SK-N-SH treated with all-trans-retinoic acid at 6 μM for 48 hours (cell line): ENCODE measurements at regions not wholly inside any gene's neighbourhood (a gene's known extent, or its start where the extent isn't known, plus 50 kb on each side); places are given as distances from the start of the nearest gene placed in this dataset.

Experiments
- ATAC-seq: fragments of 200-7000 bp; cut with Tn5 transposase; 3 replicates; pipeline ENCODE4 v1.9.1; 2020; ENCODE audit warnings: mild to moderate bottlenecking, moderate library complexity
- BACH2 ChIP-seq: fragments of 250-450 bp; sonication (Bioruptor Pico); IDR thresholded peaks from 2 replicates; pipeline ENCODE4 v1.9.0; 2021; ENCODE audit warnings: mild to moderate bottlenecking, borderline replicate concordance
- CSDC2 ChIP-seq: fragments of 250-450 bp; sonication (Bioruptor Pico); IDR thresholded peaks from 2 replicates; pipeline ENCODE4 v1.5.0; 2020; ENCODE audit warnings: mild to moderate bottlenecking, moderate library complexity
- ESRRG ChIP-seq: fragments of 250-450 bp; sonication (Bioruptor Pico); IDR thresholded peaks from 2 replicates; pipeline ENCODE4 v1.6.1; 2021; ENCODE audit warnings: mild to moderate bottlenecking
- GLIS3 ChIP-seq: fragments of 250-450 bp; sonication (Bioruptor Pico); IDR thresholded peaks from 2 replicates; pipeline ENCODE4 v1.5.0; 2020; ENCODE audit warnings: mild to moderate bottlenecking, moderate library complexity
- ISL1 ChIP-seq: fragments of 250-450 bp; sonication (Bioruptor Pico); IDR thresholded peaks from 2 replicates; pipeline ENCODE4 v2.1.2; 2022; ENCODE audit warnings: mild to moderate bottlenecking, moderate library complexity
- OSR1 ChIP-seq: fragments of 250-450 bp; sonication (Bioruptor Pico); IDR thresholded peaks from 2 replicates; pipeline ENCODE4 v1.8.0; 2022; ENCODE audit warnings: moderate library complexity, mild to moderate bottlenecking, inconsistent platforms
- PPARA ChIP-seq: fragments of 250-450 bp; sonication (Bioruptor Pico); IDR thresholded peaks from 2 replicates; pipeline ENCODE4 v1.5.0; 2020; ENCODE audit warnings: mild to moderate bottlenecking, borderline replicate concordance
- RARB ChIP-seq: fragments of 250-450 bp; sonication (Bioruptor Pico); IDR thresholded peaks from 2 replicates; pipeline ENCODE4 v1.8.0; 2021; ENCODE audit warnings: mild to moderate bottlenecking, moderate library complexity
- SNAI2 ChIP-seq: fragments of 250-450 bp; sonication (Bioruptor Pico); IDR thresholded peaks from 2 replicates; pipeline ENCODE4 v1.5.0; 2020; ENCODE audit warnings: mild to moderate bottlenecking, moderate library complexity
- TCF4 ChIP-seq: fragments of 250-450 bp; sonication (Bioruptor Pico); IDR thresholded peaks from 2 replicates; pipeline ENCODE4 v1.8.0; 2021; ENCODE audit warnings: mild to moderate bottlenecking, moderate library complexity, borderline replicate concordance
- TOX ChIP-seq: fragments of 250-450 bp; sonication (Bioruptor Pico); IDR thresholded peaks from 2 replicates; pipeline ENCODE4 v1.8.0; 2021; ENCODE audit warnings: mild to moderate bottlenecking, moderate library complexity, borderline replicate concordance
- ZC3H10 ChIP-seq: fragments of 250-450 bp; sonication (Bioruptor Pico); IDR thresholded peaks from 2 replicates; pipeline ENCODE4 v1.5.1; 2021; ENCODE audit warnings: mild to moderate bottlenecking, moderate library complexity
- ZFP3 ChIP-seq: fragments of 250-450 bp; sonication (Bioruptor Pico); IDR thresholded peaks from 2 replicates; pipeline ENCODE4 v1.5.0; 2020; ENCODE audit warnings: mild to moderate bottlenecking, moderate library complexity
- ZFP30 ChIP-seq: fragments of 450-650 bp; formaldehyde crosslinking; IDR thresholded peaks from 2 replicates; pipeline ENCODE4 v1.5.0; 2022; ENCODE audit warnings: mild to moderate bottlenecking, moderate library complexity
- ZNF565 ChIP-seq: fragments of 450-650 bp; formaldehyde crosslinking; conservative IDR thresholded peaks from 2 replicates; pipeline ENCODE4 v1.5.0; 2020; ENCODE audit warnings: low read depth, mild to moderate bottlenecking, moderate library complexity
- ZNF70 ChIP-seq: fragments of 450-650 bp; formaldehyde crosslinking; IDR thresholded peaks from 2 replicates; pipeline ENCODE4 v1.5.0; 2020; ENCODE audit warnings: mild to moderate bottlenecking, moderate library complexity
- ZNF8 ChIP-seq: fragments of 450-650 bp; formaldehyde crosslinking; IDR thresholded peaks from 2 replicates; pipeline ENCODE4 v1.5.0; 2020; ENCODE audit warnings: mild to moderate bottlenecking, moderate library complexity
- TF ChIP-seq, protein P1 (sequence below): fragments of 250-450 bp; sonication (Bioruptor Pico); IDR thresholded peaks from 2 replicates; pipeline ENCODE4 v1.5.1; 2020; ENCODE audit warnings: low read depth, mild to moderate bottlenecking, moderate library complexity
- TF ChIP-seq, protein P2 (sequence below): fragments of 250-450 bp; sonication (Bioruptor Pico); IDR thresholded peaks from 2 replicates; pipeline ENCODE4 v1.8.0; 2021; ENCODE audit warnings: low read depth, mild to moderate bottlenecking, moderate library complexity, borderline replicate concordance
- TF ChIP-seq, protein P3 (sequence below): fragments of 250-450 bp; sonication (Bioruptor Pico); IDR thresholded peaks from 2 replicates; pipeline ENCODE4 v1.5.0; 2020; ENCODE audit warnings: mild to moderate bottlenecking, moderate library complexity
- TF ChIP-seq, protein P4 (sequence below): fragments of 250-450 bp; sonication (Bioruptor Pico); IDR thresholded peaks from 2 replicates; pipeline ENCODE4 v1.8.0; 2020; ENCODE audit warnings: mild to moderate bottlenecking, moderate library complexity, borderline replicate concordance

DNA sequence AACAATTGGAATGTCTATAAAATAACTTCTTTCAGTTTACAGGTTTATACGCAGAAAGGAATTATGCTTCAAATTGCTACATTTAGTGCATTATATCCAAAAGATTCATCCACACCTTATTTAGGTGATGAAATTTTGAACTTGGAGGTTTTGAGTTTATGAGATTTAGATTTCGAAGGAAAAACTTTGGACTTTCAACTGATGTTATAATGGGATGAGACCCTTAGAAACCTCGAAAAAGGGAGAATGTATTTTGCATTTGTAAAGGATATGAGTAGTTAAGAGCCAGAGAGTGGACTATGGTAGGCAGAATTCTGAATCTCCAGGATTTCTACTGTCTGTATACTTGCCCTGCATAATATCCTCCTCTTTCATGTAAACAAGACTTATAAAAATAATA, 851.6 kb upstream of the MGAT4C start:
- TF ChIP-seq, protein P1, sequence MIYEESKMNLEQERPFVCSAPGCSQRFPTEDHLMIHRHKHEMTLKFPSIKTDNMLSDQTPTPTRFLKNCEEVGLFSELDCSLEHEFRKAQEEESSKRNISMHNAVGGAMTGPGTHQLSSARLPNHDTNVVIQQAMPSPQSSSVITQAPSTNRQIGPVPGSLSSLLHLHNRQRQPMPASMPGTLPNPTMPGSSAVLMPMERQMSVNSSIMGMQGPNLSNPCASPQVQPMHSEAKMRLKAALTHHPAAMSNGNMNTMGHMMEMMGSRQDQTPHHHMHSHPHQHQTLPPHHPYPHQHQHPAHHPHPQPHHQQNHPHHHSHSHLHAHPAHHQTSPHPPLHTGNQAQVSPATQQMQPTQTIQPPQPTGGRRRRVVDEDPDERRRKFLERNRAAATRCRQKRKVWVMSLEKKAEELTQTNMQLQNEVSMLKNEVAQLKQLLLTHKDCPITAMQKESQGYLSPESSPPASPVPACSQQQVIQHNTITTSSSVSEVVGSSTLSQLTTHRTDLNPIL (CRISPR knock-in tag) = no peak
- TF ChIP-seq, protein P2, sequence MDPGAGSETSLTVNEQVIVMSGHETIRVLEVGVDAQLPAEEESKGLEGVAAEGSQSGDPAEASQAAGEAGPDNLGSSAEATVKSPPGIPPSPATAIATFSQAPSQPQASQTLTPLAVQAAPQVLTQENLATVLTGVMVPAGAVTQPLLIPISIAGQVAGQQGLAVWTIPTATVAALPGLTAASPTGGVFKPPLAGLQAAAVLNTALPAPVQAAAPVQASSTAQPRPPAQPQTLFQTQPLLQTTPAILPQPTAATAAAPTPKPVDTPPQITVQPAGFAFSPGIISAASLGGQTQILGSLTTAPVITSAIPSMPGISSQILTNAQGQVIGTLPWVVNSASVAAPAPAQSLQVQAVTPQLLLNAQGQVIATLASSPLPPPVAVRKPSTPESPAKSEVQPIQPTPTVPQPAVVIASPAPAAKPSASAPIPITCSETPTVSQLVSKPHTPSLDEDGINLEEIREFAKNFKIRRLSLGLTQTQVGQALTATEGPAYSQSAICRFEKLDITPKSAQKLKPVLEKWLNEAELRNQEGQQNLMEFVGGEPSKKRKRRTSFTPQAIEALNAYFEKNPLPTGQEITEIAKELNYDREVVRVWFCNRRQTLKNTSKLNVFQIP = no peak
- TF ChIP-seq BACH2 (no peak), CSDC2 (CRISPR knock-in tag) (no peak)
- no peak for ATAC-seq

DNA sequence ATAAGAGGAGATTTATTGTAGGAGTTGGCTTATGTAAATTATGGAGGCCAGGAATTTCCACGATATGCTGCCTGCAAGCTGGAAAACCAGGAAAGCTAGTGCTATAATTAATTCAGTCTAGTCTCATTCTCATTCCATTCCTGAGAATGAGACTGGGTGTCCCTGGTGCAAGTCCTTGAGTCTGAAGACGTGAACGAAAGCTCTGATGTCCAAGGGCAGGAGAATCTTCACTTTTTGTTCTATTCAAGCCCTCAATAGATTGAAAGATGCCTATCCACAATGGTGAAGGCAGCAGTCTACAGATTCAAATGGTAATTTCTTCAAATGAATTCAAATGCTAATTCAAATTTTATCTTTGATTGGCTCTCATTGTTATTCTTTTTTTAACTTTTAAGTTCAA, 851.1 kb upstream of the MGAT4C start:
- TF ChIP-seq GLIS3 (CRISPR knock-in tag) (no peak), OSR1 (no peak), ZC3H10 (no peak), ZNF565 (CRISPR knock-in tag) (no peak), ESRRG (CRISPR knock-in tag) (no peak), BACH2 (no peak), ISL1 (CRISPR knock-in tag) (no peak), SNAI2 (no peak), CSDC2 (CRISPR knock-in tag) (no peak), TCF4 (CRISPR knock-in tag) (no peak), ZFP3 (CRISPR knock-in tag) (no peak), PPARA (no peak), ZNF8 (CRISPR knock-in tag) (no peak), TOX (no peak), RARB (CRISPR knock-in tag) (no peak)
- TF ChIP-seq, protein P3, sequence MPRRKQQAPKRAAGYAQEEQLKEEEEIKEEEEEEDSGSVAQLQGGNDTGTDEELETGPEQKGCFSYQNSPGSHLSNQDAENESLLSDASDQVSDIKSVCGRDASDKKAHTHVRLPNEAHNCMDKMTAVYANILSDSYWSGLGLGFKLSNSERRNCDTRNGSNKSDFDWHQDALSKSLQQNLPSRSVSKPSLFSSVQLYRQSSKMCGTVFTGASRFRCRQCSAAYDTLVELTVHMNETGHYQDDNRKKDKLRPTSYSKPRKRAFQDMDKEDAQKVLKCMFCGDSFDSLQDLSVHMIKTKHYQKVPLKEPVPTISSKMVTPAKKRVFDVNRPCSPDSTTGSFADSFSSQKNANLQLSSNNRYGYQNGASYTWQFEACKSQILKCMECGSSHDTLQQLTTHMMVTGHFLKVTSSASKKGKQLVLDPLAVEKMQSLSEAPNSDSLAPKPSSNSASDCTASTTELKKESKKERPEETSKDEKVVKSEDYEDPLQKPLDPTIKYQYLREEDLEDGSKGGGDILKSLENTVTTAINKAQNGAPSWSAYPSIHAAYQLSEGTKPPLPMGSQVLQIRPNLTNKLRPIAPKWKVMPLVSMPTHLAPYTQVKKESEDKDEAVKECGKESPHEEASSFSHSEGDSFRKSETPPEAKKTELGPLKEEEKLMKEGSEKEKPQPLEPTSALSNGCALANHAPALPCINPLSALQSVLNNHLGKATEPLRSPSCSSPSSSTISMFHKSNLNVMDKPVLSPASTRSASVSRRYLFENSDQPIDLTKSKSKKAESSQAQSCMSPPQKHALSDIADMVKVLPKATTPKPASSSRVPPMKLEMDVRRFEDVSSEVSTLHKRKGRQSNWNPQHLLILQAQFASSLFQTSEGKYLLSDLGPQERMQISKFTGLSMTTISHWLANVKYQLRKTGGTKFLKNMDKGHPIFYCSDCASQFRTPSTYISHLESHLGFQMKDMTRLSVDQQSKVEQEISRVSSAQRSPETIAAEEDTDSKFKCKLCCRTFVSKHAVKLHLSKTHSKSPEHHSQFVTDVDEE = no peak
- TF ChIP-seq, protein P2 = no peak
- TF ChIP-seq, protein P1 (CRISPR knock-in tag) = no peak

DNA sequence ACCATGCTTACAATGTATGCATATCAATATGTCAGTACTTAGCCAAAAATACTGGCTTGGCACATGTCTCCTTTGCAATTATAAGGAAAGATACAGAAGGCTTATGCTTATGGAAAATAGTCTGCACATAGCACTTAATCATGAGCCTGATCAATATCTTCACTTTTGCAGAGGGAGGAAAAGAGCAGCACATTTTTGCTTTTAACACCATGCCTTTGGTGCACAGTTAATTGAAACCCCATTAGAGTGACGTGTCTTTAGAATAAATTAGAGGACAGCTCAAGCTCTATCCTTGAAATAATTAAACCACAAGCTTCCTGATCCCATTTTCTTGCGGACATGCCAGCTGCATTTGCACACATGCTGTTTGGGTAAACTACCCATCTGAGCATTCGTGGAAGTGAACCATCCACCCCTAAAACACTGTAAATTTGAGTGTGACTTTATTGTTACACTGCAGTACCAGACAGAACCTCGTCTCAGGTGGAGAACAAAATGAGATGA, 839.9 kb upstream of the MGAT4C start:
- no peak for ATAC-seq
- TF ChIP-seq, protein P2 = no peak
- no peak for TF ChIP-seq RARB (CRISPR knock-in tag)
- TF ChIP-seq, protein P4, sequence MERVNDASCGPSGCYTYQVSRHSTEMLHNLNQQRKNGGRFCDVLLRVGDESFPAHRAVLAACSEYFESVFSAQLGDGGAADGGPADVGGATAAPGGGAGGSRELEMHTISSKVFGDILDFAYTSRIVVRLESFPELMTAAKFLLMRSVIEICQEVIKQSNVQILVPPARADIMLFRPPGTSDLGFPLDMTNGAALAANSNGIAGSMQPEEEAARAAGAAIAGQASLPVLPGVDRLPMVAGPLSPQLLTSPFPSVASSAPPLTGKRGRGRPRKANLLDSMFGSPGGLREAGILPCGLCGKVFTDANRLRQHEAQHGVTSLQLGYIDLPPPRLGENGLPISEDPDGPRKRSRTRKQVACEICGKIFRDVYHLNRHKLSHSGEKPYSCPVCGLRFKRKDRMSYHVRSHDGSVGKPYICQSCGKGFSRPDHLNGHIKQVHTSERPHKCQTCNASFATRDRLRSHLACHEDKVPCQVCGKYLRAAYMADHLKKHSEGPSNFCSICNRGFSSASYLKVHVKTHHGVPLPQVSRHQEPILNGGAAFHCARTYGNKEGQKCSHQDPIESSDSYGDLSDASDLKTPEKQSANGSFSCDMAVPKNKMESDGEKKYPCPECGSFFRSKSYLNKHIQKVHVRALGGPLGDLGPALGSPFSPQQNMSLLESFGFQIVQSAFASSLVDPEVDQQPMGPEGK (CRISPR knock-in tag) = no peak
- TF ChIP-seq ZFP30 = no peak
- no peak for TF ChIP-seq TCF4 (CRISPR knock-in tag)
- no peak for TF ChIP-seq OSR1
- no peak for TF ChIP-seq ZFP3 (CRISPR knock-in tag)
- no peak for TF ChIP-seq PPARA
- no peak for TF ChIP-seq ZC3H10
- TF ChIP-seq, protein P3 = no peak
- TF ChIP-seq ESRRG (CRISPR knock-in tag) = no peak
- TF ChIP-seq ISL1 (CRISPR knock-in tag) = no peak
- no peak for TF ChIP-seq ZNF8 (CRISPR knock-in tag)
- TF ChIP-seq ZNF70 (CRISPR knock-in tag) = no peak

More for the DNA sequence above, 851.1 kb upstream of the MGAT4C start:
- no peak for ATAC-seq
